ENCODE measurements at regions not wholly inside any gene's neighbourhood (a gene's known extent, or its start where the extent isn't known, plus 50 kb on each side); places are given as distances from the start of the nearest gene placed in this dataset.

DNA sequence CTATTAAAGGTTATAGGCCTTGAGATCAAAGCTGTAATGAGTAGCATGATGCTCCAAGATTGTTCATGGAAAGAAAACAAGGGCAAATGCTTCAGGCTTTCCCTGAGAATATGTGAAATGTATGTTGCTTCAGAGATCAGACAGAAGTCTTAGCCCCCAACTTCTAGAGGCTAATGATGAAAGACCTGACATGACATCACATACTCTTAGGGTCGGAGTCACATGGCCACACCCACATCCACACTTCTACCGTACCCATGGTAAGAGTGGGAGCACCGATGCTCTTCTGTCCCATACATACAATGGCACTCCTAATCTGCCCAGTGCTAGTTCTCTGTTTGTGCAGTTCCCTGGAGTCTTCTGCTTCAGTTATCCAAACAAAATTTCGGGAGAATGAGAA is 111.9 kb upstream of the ACSL4 start:
- TF ChIP-seq, protein P1, sequence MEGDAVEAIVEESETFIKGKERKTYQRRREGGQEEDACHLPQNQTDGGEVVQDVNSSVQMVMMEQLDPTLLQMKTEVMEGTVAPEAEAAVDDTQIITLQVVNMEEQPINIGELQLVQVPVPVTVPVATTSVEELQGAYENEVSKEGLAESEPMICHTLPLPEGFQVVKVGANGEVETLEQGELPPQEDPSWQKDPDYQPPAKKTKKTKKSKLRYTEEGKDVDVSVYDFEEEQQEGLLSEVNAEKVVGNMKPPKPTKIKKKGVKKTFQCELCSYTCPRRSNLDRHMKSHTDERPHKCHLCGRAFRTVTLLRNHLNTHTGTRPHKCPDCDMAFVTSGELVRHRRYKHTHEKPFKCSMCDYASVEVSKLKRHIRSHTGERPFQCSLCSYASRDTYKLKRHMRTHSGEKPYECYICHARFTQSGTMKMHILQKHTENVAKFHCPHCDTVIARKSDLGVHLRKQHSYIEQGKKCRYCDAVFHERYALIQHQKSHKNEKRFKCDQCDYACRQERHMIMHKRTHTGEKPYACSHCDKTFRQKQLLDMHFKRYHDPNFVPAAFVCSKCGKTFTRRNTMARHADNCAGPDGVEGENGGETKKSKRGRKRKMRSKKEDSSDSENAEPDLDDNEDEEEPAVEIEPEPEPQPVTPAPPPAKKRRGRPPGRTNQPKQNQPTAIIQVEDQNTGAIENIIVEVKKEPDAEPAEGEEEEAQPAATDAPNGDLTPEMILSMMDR (IDR thresholded peaks at IDR 0.05) = no peak

DNA sequence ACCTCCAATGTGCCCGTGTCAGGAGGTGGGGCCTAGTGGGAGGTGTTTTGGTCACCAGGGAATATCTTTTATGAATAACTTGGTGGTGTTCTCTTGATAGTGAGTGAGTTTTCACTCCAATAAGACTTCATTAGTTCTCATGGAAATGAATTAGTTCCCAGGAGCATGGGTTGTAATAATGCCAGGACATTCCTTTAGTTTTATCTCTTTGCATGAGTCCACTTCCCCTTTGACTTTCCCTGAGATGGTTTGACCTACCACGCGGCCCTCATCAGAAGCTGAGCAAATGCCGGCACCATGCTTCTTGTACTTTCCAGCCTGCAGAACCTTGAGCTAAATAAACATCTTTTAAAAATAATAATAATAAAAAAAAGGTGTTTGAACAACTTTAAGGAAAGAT is 112.9 kb upstream of the ACSL4 start:
- TF ChIP-seq, protein P1 (IDR thresholded peaks at IDR 0.05) = no peak

DNA sequence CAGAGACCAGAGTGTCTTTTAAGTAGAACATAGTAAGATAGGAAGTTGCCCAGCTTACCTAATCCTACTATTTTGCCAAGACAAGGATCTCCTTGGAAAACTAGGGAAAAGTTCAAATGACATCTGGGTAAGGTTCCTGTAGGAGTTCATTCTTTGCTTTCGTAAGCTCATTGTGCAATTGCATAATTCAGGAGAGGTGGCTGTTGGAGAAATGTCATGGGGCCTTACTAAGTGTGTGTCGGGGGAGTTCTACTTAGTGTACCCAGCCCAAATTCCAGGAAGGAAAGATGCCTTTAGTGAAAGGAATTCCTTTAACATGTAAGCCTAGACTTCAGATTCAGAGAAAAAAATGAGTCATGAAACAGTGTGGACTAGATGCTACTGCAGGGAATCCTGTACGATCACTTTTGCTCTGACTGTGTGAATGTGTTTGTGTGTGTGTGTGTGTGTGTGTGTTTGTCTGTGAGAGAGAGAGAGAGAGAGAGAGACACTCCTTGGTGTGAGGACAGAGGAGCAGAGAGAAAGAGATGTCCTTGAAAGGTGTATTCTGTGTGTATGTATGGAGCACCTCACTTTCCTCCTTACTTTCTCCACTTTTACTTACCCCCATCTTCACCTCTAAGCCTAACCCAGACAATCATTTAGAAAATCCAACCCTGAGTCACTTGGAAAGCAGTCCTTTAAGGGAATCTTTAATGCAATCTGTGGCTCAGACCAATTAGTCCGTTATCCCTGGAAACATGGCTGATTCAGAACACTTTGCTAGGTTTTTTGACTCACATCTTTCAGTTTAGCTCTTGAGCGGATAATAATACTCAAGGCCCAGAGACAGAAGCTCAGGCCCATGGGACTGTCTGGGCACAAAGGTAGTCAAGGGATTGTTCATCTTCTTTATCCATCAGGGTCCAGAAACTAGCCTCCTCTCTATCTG is 114.5 kb upstream of the ACSL4 start:
- TF ChIP-seq, protein P1 (IDR thresholded peaks at IDR 0.05) = no peak

- TF ChIP-seq, protein P1 (IDR thresholded peaks at IDR 0.05) = no peak
Observed at GRCh38 chrX:109848461-109849050, 115.5 kb upstream of the ACSL4 start.

GRCh38 chrX:109854096-109854495 is 121.0 kb upstream of the ACSL4 start:
- TF ChIP-seq, protein P1 (IDR thresholded peaks at IDR 0.05) = no peak

- TF ChIP-seq, protein P1 (IDR thresholded peaks at IDR 0.05) = no peak
Observed at GRCh38 chrX:109855501-109855900, 122.4 kb upstream of the ACSL4 start.

DNA sequence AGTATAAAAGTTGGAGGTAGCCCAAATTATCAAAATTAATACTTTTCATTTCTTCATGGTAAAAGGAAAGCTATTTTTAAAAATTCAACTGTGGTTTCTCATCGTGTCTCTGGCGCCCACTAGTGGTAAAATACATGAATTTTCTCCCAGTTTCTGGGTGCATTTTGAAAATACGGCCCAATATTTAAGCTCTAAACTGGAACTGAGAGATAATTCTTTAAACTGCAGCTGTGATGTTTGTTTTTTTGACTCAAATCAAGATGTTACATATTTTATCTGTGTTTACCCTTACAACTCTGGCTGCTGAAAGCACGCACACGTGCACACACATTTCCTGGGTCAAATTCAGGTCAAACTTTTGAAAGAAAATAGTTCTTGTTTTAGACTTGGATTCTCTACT is 123.9 kb upstream of the ACSL4 start:
- TF ChIP-seq, protein P1 (IDR thresholded peaks at IDR 0.05) = peak; percentile 65
